ENCODE measurements at regions not wholly inside any gene's neighbourhood (a gene's known extent, or its start where the extent isn't known, plus 50 kb on each side); places are given as distances from the start of the nearest gene placed in this dataset.

GRCh38 chr2:125961739-125962138 is 694.2 kb upstream of the GYPC start:
- no peak overlapping the region for H3K27ac ChIP-seq (ENCODE audit: low read length)
- ChIA-PET POLR2A (ENCODE audit: unreplicated experiment) (no interaction called here), CTCF (no interaction called here)
- no peaks in the 10 kb centered on the region for H3K79me2 ChIP-seq (ENCODE audit: low read length)
- no peaks in the 10 kb centered on the region for H3K27me3 ChIP-seq (ENCODE audit: low read length)
- intact Hi-C loops (cut with micrococcal nuclease) = no loop called here
- DNase-seq (no peak), ATAC-seq (no peak)
- no peaks in the 10 kb centered on the region for H3K36me3 ChIP-seq (ENCODE audit: low read depth, low read length)
- BruUV-seq (replicated peaks) = no TSS peak
- TF ChIP-seq CTCF (conservative IDR thresholded peaks at IDR 0.05; ENCODE audit: low read depth, low read length) = no peak
- TF ChIP-seq EZH2 (IDR thresholded peaks at IDR 0.05; ENCODE audit: low read length, unreplicated experiment) = no peak
- no peak for TF ChIP-seq EZH2phosphoT487 (IDR thresholded peaks at IDR 0.05; ENCODE audit: borderline replicate concordance, low read length)
- no peak overlapping the region for H2AFZ ChIP-seq (ENCODE audit: low read length)
- H3K9ac ChIP-seq (ENCODE audit: low read length) = no peak overlapping the region
- H3K4me3 ChIP-seq (ENCODE audit: low read length) = no peak overlapping the region
- H3K4me2 ChIP-seq (ENCODE audit: low read length) = no peak overlapping the region
- no peaks in the 10 kb centered on the region for H3K9me2 ChIP-seq (replicated peaks; ENCODE audit: low read length)
- H3K4me1 ChIP-seq (ENCODE audit: insufficient read depth, low read length) = no peaks in the 10 kb centered on the region
- H3K9me3 ChIP-seq (ENCODE audit: low read length) = peaks cover 15% of the 10 kb centered on the region; the same call in 1 of the 2 replicates
- H3F3A ChIP-seq (ENCODE audit: low read length, unreplicated experiment) = no peaks in the 10 kb centered on the region
- no peaks in the 10 kb centered on the region for H4K20me1 ChIP-seq (ENCODE audit: low read length)

DNA sequence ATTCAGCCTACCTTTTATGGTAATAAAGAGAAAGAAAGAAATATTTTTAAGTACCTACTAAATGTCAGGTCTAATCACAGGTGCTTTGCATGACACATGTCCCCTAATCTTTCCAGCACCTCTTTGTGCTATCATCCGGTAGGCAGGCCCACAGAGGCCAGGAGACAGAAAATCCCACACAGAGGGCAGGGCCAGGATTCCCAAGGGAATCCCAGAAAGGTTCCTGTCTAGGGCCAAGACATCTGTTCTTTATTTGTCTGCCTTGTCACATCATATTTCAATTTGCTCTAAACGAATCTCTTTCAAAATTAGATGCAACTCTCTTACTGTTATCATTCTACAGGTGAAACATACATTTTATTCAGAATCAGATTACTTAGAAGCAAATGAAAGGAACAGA is 676.1 kb upstream of the GYPC start:
- no peak overlapping the region for H3K4me2 ChIP-seq (ENCODE audit: low read length)

GRCh38 chr2:125983364-125983763 is 672.6 kb upstream of the GYPC start:
- no peaks in the 10 kb centered on the region for H3K79me2 ChIP-seq (ENCODE audit: low read length)
- CTCF ChIA-PET = no interaction called here
- POLR2A ChIA-PET (ENCODE audit: unreplicated experiment) = no interaction called here

More for the DNA sequence above, 676.1 kb upstream of the GYPC start:
- Histone ChIP-seq H3K36me3 (ENCODE audit: low read depth, low read length) (no peaks in the 10 kb centered on the region), H3K27me3 (ENCODE audit: low read length) (no peaks in the 10 kb centered on the region), H3F3A (ENCODE audit: low read length, unreplicated experiment) (no peaks in the 10 kb centered on the region), H3K4me1 (ENCODE audit: insufficient read depth, low read length) (no peaks in the 10 kb centered on the region), H2AFZ (ENCODE audit: low read length) (no peak overlapping the region), H3K9me3 (ENCODE audit: low read length) (no peaks in the 10 kb centered on the region), H3K9me2 (replicated peaks; ENCODE audit: low read length) (no peaks in the 10 kb centered on the region), H3K9ac (ENCODE audit: low read length) (no peak overlapping the region), H4K20me1 (ENCODE audit: low read length) (no peaks in the 10 kb centered on the region), H3K79me2 (ENCODE audit: low read length) (no peaks in the 10 kb centered on the region), H3K27ac (ENCODE audit: low read length) (no peak overlapping the region), H3K4me3 (ENCODE audit: low read length) (no peak overlapping the region)
- DNase-seq (no peak), ATAC-seq (no peak)
- intact Hi-C loops (cut with micrococcal nuclease) = no loop called here
- ChIA-PET POLR2A (ENCODE audit: unreplicated experiment) (no interaction called here), CTCF (no interaction called here)
- TF ChIP-seq EZH2phosphoT487 (IDR thresholded peaks at IDR 0.05; ENCODE audit: borderline replicate concordance, low read length) = no peak
- no peak for TF ChIP-seq CTCF (conservative IDR thresholded peaks at IDR 0.05; ENCODE audit: low read depth, low read length)
- TF ChIP-seq EZH2 (IDR thresholded peaks at IDR 0.05; ENCODE audit: low read length, unreplicated experiment) = no peak
- no TSS peak for BruUV-seq (replicated peaks)

More at GRCh38 chr2:125983364-125983763, 672.6 kb upstream of the GYPC start:
- Histone ChIP-seq H4K20me1 (ENCODE audit: low read length) (no peaks in the 10 kb centered on the region), H3K4me3 (ENCODE audit: low read length) (no peak overlapping the region), H3K27me3 (ENCODE audit: low read length) (no peaks in the 10 kb centered on the region), H3K9me2 (replicated peaks; ENCODE audit: low read length) (no peaks in the 10 kb centered on the region), H3K9ac (ENCODE audit: low read length) (no peak overlapping the region), H3K4me2 (ENCODE audit: low read length) (no peak overlapping the region), H3K36me3 (ENCODE audit: low read depth, low read length) (no peaks in the 10 kb centered on the region), H2AFZ (ENCODE audit: low read length) (no peak overlapping the region), H3F3A (ENCODE audit: low read length, unreplicated experiment) (no peaks in the 10 kb centered on the region), H3K27ac (ENCODE audit: low read length) (no peak overlapping the region), H3K4me1 (ENCODE audit: insufficient read depth, low read length) (no peaks in the 10 kb centered on the region), H3K9me3 (ENCODE audit: low read length) (no peaks in the 10 kb centered on the region)
- ATAC-seq = no peak
- intact Hi-C loops (cut with micrococcal nuclease) = no loop called here
- no TSS peak for BruUV-seq (replicated peaks)
- TF ChIP-seq CTCF (conservative IDR thresholded peaks at IDR 0.05; ENCODE audit: low read depth, low read length) (no peak), EZH2 (IDR thresholded peaks at IDR 0.05; ENCODE audit: low read length, unreplicated experiment) (no peak), EZH2phosphoT487 (IDR thresholded peaks at IDR 0.05; ENCODE audit: borderline replicate concordance, low read length) (no peak)
- no peak for DNase-seq
